T-helper 1 cell treated with Interleukin-12 subunit alpha and Interleukin-12 subunit beta and Interleukin-4 antibody, amounts not matched to agents 30 μg/mL and 1 μg/mL, for 36 hours (primary cell): ENCODE measurements at regions not wholly inside any gene's neighbourhood (a gene's known extent, or its start where the extent isn't known, plus 50 kb on each side); places are given as distances from the start of the nearest gene placed in this dataset.

Source experiments
- H3K27ac Mint-ChIP-seq: one replicate; pipeline ENCODE4 v1.8.0; 2021; ENCODE audit warnings: mild to moderate bottlenecking, mixed read lengths
- H3K27me3 Mint-ChIP-seq: one replicate; pipeline ENCODE4 v1.8.0; 2021; ENCODE audit warnings: low read depth, mixed read lengths
- H3K36me3 Mint-ChIP-seq: one replicate; pipeline ENCODE4 v1.8.0; 2021; ENCODE audit warnings: low read depth, mixed read lengths
- H3K4me1 Mint-ChIP-seq: one replicate; pipeline ENCODE4 v1.8.0; 2021; ENCODE audit warnings: low read depth, mixed read lengths
- H3K4me3 Mint-ChIP-seq: one replicate; pipeline ENCODE4 v1.8.0; 2021; ENCODE audit warnings: mild to moderate bottlenecking, moderate library complexity, mixed read lengths
- H3K9me3 Mint-ChIP-seq: one replicate; pipeline ENCODE4 v1.8.0; 2021; ENCODE audit warnings: mixed read lengths

- no peaks in the 10 kb centered on the region for H3K9me3 Mint-ChIP-seq
- H3K4me1 Mint-ChIP-seq, result no peaks in the 10 kb centered on the region
- H3K27me3 Mint-ChIP-seq, result peaks cover 38% of the 10 kb centered on the region
- H3K36me3 Mint-ChIP-seq, result no peaks in the 10 kb centered on the region
- no peak overlapping the region for H3K4me3 Mint-ChIP-seq
- no peak overlapping the region for H3K27ac Mint-ChIP-seq
These were observed 209.9 kb downstream of the TEX29 start for GRCh38 chr13:111530137-111530870.

GRCh38 chr13:111531505-111531904, 211.1 kb downstream of the TEX29 start:
- Mint-ChIP-seq H3K27me3 (peaks cover 50% of the 10 kb centered on the region), H3K9me3 (no peaks in the 10 kb centered on the region), H3K27ac (no peak overlapping the region), H3K36me3 (no peaks in the 10 kb centered on the region), H3K4me1 (no peaks in the 10 kb centered on the region), H3K4me3 (no peak overlapping the region)

- H3K36me3 Mint-ChIP-seq, result no peaks in the 10 kb centered on the region
- no peaks in the 10 kb centered on the region for H3K9me3 Mint-ChIP-seq
- H3K4me3 Mint-ChIP-seq, result no peak overlapping the region
- no peaks in the 10 kb centered on the region for H3K4me1 Mint-ChIP-seq
- peaks cover 51% of the 10 kb centered on the region for H3K27me3 Mint-ChIP-seq
- no peak overlapping the region for H3K27ac Mint-ChIP-seq
These were observed 211.7 kb downstream of the TEX29 start for GRCh38 chr13:111532111-111532510.

- peaks cover 51% of the 10 kb centered on the region for H3K27me3 Mint-ChIP-seq
- H3K4me1 Mint-ChIP-seq, result no peaks in the 10 kb centered on the region
- H3K9me3 Mint-ChIP-seq, result no peaks in the 10 kb centered on the region
- no peaks in the 10 kb centered on the region for H3K36me3 Mint-ChIP-seq
- no peak overlapping the region for H3K27ac Mint-ChIP-seq
- no peak overlapping the region for H3K4me3 Mint-ChIP-seq
These were observed 213.7 kb downstream of the TEX29 start for GRCh38 chr13:111533900-111534683.

- Mint-ChIP-seq H3K4me1 (no peaks in the 10 kb centered on the region), H3K9me3 (no peaks in the 10 kb centered on the region), H3K27me3 (peaks cover 51% of the 10 kb centered on the region), H3K27ac (no peak overlapping the region), H3K36me3 (no peaks in the 10 kb centered on the region), H3K4me3 (no peak overlapping the region)
These were observed 214.5 kb downstream of the TEX29 start for GRCh38 chr13:111534751-111535522.

- H3K27me3 Mint-ChIP-seq, result peaks cover 51% of the 10 kb centered on the region
- H3K4me1 Mint-ChIP-seq, result no peaks in the 10 kb centered on the region
- no peak overlapping the region for H3K4me3 Mint-ChIP-seq
- no peaks in the 10 kb centered on the region for H3K9me3 Mint-ChIP-seq
- no peak overlapping the region for H3K27ac Mint-ChIP-seq
- H3K36me3 Mint-ChIP-seq, result no peaks in the 10 kb centered on the region
These were observed 215.0 kb downstream of the TEX29 start for GRCh38 chr13:111535523-111535811.

- H3K27ac Mint-ChIP-seq, result no peak overlapping the region
- H3K9me3 Mint-ChIP-seq, result no peaks in the 10 kb centered on the region
- no peaks in the 10 kb centered on the region for H3K4me1 Mint-ChIP-seq
- H3K36me3 Mint-ChIP-seq, result no peaks in the 10 kb centered on the region
- H3K27me3 Mint-ChIP-seq, result peaks cover 49% of the 10 kb centered on the region
- no peak overlapping the region for H3K4me3 Mint-ChIP-seq
These were observed 215.7 kb downstream of the TEX29 start for GRCh38 chr13:111536075-111536642.

GRCh38 chr13:111537115-111537728, 216.8 kb downstream of the TEX29 start:
- H3K9me3 Mint-ChIP-seq, result no peaks in the 10 kb centered on the region
- no peak overlapping the region for H3K4me3 Mint-ChIP-seq
- H3K27ac Mint-ChIP-seq, result no peak overlapping the region
- peaks cover 39% of the 10 kb centered on the region for H3K27me3 Mint-ChIP-seq
- no peaks in the 10 kb centered on the region for H3K4me1 Mint-ChIP-seq
- no peaks in the 10 kb centered on the region for H3K36me3 Mint-ChIP-seq

GRCh38 chr13:111537843-111538499, 217.5 kb downstream of the TEX29 start:
- Mint-ChIP-seq H3K27ac (no peak overlapping the region), H3K9me3 (no peaks in the 10 kb centered on the region), H3K36me3 (no peaks in the 10 kb centered on the region), H3K4me3 (no peak overlapping the region), H3K4me1 (no peaks in the 10 kb centered on the region), H3K27me3 (peaks cover 33% of the 10 kb centered on the region)

GRCh38 chr13:111539252-111539651, 218.8 kb downstream of the TEX29 start:
- peaks cover 4% of the 10 kb centered on the region for H3K9me3 Mint-ChIP-seq
- no peak overlapping the region for H3K27ac Mint-ChIP-seq
- H3K4me1 Mint-ChIP-seq, result no peaks in the 10 kb centered on the region
- peaks cover 22% of the 10 kb centered on the region for H3K27me3 Mint-ChIP-seq
- no peak overlapping the region for H3K4me3 Mint-ChIP-seq
- no peaks in the 10 kb centered on the region for H3K36me3 Mint-ChIP-seq

GRCh38 chr13:111539791-111540446, 219.5 kb downstream of the TEX29 start:
- Mint-ChIP-seq H3K27me3 (peaks cover 18% of the 10 kb centered on the region), H3K9me3 (peaks cover 10% of the 10 kb centered on the region), H3K4me1 (no peaks in the 10 kb centered on the region), H3K4me3 (no peak overlapping the region), H3K27ac (no peak overlapping the region), H3K36me3 (no peaks in the 10 kb centered on the region)

- Mint-ChIP-seq H3K36me3 (no peaks in the 10 kb centered on the region), H3K27me3 (peaks cover 12% of the 10 kb centered on the region), H3K27ac (no peak overlapping the region), H3K4me3 (no peak overlapping the region), H3K4me1 (no peaks in the 10 kb centered on the region), H3K9me3 (peaks cover 14% of the 10 kb centered on the region)
These were observed 220.0 kb downstream of the TEX29 start for GRCh38 chr13:111540486-111540885.

GRCh38 chr13:111541345-111541744, 220.9 kb downstream of the TEX29 start:
- no peaks in the 10 kb centered on the region for H3K4me1 Mint-ChIP-seq
- H3K4me3 Mint-ChIP-seq, result no peak overlapping the region
- peaks cover 3% of the 10 kb centered on the region for H3K27me3 Mint-ChIP-seq
- H3K27ac Mint-ChIP-seq, result no peak overlapping the region
- peaks cover 21% of the 10 kb centered on the region for H3K9me3 Mint-ChIP-seq
- H3K36me3 Mint-ChIP-seq, result no peaks in the 10 kb centered on the region
